ENCODE measurements at regions not wholly inside any gene's neighbourhood (a gene's known extent, or its start where the extent isn't known, plus 50 kb on each side); places are given as distances from the start of the nearest gene placed in this dataset.

DNA sequence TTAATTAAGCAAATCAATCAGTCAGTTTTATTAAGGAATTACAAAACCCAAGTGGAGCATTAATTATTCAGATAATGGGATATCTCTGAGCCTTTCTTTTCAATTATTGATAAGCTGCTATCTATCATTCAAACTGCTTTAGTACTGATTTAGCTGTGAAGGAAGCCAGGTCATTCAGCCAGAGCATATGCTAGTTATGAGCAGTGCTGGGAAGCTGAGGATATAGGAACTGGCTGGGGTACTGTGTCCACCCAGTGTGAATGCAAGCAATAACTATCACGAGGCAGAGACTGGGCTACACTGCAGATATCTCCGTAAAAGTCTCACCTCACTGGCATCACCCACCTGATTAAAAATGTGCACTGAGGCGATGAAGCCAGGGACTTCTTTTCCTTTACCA lies 496.7 kb upstream of the PIK3C3 start:
- H3K4me3 ChIP-seq (ENCODE audit: low read depth, low read length) = no peak overlapping the region
- no peak for DNase-seq (ENCODE audit: low read depth)
- no peak for TF ChIP-seq CTCF (conservative IDR thresholded peaks at IDR 0.05; ENCODE audit: low read depth, low read length)

DNA sequence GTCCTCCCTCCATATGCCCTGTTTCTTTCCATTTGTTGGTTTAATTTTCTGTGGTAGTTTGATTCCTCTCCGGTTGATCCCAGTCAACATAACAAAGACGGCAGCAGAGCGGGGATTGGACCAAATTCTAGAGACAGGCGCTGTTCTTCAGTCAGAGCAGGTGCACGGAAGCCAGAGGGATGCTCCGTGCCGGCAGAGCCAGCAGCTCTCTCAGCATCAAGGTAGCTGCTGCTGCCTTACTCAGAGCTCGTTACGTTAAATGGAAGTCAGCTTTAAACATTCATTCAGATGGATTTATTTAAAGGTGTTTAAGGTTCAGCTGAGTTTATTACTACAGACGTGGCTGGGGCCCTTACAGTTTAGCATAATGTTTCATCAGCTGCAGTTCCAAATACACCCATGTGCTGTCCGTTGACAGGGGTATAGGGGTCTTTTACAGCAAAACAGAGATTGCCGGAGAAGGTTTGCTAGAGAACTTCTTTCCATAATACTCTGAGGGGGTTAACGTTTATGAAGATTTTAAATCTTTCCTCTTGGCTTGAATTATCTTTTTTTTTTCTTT lies 497.2 kb upstream of the PIK3C3 start:
- H3K4me3 ChIP-seq (ENCODE audit: low read depth, low read length) = no peak overlapping the region
- no peak for TF ChIP-seq CTCF (conservative IDR thresholded peaks at IDR 0.05; ENCODE audit: low read depth, low read length)
- DNase-seq (ENCODE audit: low read depth) = no peak

GRCh38 chr18:41456831-41457230 lies 498.2 kb upstream of the PIK3C3 start:
- no peak overlapping the region for H3K4me3 ChIP-seq (ENCODE audit: low read depth, low read length)
- TF ChIP-seq CTCF (conservative IDR thresholded peaks at IDR 0.05; ENCODE audit: low read depth, low read length) = no peak
- peak; percentile 21 for DNase-seq (ENCODE audit: low read depth)

GRCh38 chr18:41449612-41450011 lies 505.4 kb upstream of the PIK3C3 start:
- H3K4me3 ChIP-seq (ENCODE audit: low read depth, low read length) = no peak overlapping the region
- no peak for TF ChIP-seq CTCF (conservative IDR thresholded peaks at IDR 0.05; ENCODE audit: low read depth, low read length)
- no peak for DNase-seq (ENCODE audit: low read depth)

DNA sequence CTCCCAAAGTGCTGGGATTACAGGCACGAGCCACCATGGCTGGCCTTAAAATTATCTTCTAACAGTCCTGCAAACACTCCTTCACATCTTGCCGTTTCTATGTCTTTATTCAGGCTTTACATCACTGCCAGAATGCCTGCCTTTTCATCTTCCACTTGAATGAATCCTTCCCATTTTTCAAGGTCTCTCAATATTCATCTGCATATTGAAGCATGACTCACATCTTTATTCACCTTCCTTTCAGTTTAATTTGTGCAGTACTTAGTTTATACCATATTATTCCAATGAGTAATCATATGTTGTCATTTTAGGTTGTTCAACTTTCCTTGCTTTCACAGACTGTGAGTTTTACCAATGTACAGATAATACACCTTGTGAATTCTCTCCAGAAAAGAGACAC lies 510.1 kb upstream of the PIK3C3 start:
- no peak for TF ChIP-seq CTCF (conservative IDR thresholded peaks at IDR 0.05; ENCODE audit: low read depth, low read length)
- peak; percentile 2 for DNase-seq (ENCODE audit: low read depth)
- no peak overlapping the region for H3K4me3 ChIP-seq (ENCODE audit: low read depth, low read length)

GRCh38 chr18:41436772-41437171 lies 518.3 kb upstream of the PIK3C3 start:
- no peak for TF ChIP-seq CTCF (conservative IDR thresholded peaks at IDR 0.05; ENCODE audit: low read depth, low read length)
- H3K4me3 ChIP-seq (ENCODE audit: low read depth, low read length) = no peak overlapping the region
- DNase-seq (ENCODE audit: low read depth) = no peak

DNA sequence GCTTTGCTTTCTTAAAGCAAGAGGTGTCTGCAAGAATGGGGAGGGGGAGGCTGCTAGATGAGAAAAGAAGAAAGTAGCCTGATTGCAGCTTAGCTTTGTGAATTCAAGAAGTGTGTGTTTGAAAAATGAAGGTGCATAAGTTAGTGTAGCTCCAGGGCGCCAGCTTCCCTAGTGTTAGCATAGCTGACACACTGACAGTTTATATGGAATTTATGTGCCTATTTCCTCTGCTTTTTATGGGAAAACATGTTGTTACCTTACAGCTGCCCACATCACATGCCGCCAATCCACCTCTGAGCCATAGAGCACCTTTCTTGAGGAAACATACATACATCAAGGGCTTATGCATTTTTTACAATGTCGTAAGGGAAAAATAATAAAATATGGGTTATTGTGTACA lies 536.4 kb upstream of the PIK3C3 start:
- DNase-seq (ENCODE audit: low read depth) = no peak
- no peak for TF ChIP-seq CTCF (conservative IDR thresholded peaks at IDR 0.05; ENCODE audit: low read depth, low read length)
- no peak overlapping the region for H3K4me3 ChIP-seq (ENCODE audit: low read depth, low read length)
